HEK293T (cell line): ENCODE measurements at regions not wholly inside any gene's neighbourhood (a gene's known extent, or its start where the extent isn't known, plus 50 kb on each side); places are given as distances from the start of the nearest gene placed in this dataset.

Experiments
- BHLHE40 ChIP-seq: fragments of 450-650 bp; IDR thresholded peaks from 2 replicates; pipeline ENCODE4 v1.6.1; 2016; ENCODE audit warnings: mild to moderate bottlenecking, moderate library complexity, borderline replicate concordance
- FOXA1 ChIP-seq: fragments of 450-650 bp; IDR thresholded peaks from 2 replicates; pipeline ENCODE4 v1.6.1; 2016; ENCODE audit warnings: mild to moderate bottlenecking
- FOXK2 ChIP-seq: fragments of 450-650 bp; IDR thresholded peaks from 2 replicates; pipeline ENCODE4 v1.6.1; 2016; ENCODE audit warnings: mild to moderate bottlenecking
- FOXM1 ChIP-seq: fragments of 450-650 bp; IDR thresholded peaks from 2 replicates; pipeline ENCODE4 v1.6.1; 2017; ENCODE audit warnings: mild to moderate bottlenecking, borderline replicate concordance
- HDGF ChIP-seq: fragments of 450-650 bp; IDR thresholded peaks from 2 replicates; pipeline ENCODE4 v1.6.1; 2017; ENCODE audit warnings: antibody characterized with exemption, borderline replicate concordance
- LEF1 ChIP-seq: fragments of 450-650 bp; IDR thresholded peaks from 2 replicates; pipeline ENCODE4 v1.6.1; 2017; ENCODE audit warnings: mild to moderate bottlenecking, borderline replicate concordance
- SP1 ChIP-seq: fragments of 450-650 bp; IDR thresholded peaks from 2 replicates; pipeline ENCODE4 v1.6.1; 2017

DNA sequence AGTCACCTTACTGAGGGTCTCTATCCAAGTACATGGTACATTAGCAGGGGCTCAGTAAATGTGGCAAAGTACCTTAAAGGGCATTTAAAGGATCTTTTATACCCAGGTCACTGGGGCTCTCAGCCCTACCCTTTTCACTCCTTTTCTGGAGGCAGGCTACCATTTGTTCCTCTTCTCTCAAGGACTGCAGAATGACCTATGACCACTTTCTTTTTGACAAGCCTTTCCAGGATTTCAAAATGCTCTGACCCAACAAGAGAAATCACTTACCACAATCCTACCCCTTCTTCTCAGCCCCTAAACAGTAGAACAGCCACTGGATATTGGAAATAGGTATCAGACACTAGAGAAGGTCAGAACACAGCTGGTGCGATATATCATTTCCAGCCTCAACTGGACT is 221.8 kb upstream of the TPRG1 start:
- TF ChIP-seq HDGF (no peak), FOXK2 (no peak), BHLHE40 (no peak), FOXA1 (no peak), FOXM1 (no peak), LEF1 (no peak), SP1 (no peak)
